Dedifferentiated amniotic fluid mesenchymal stem cell (primary cell): ENCODE measurements at regions not wholly inside any gene's neighbourhood (a gene's known extent, or its start where the extent isn't known, plus 50 kb on each side); places are given as distances from the start of the nearest gene placed in this dataset.

ENCODE experiments used
- DNase-seq: peaks from one replicate; pipeline ENCODE4 v3.0.0-alpha.2; 2016; ENCODE audit errors: extremely low spot score

DNA sequence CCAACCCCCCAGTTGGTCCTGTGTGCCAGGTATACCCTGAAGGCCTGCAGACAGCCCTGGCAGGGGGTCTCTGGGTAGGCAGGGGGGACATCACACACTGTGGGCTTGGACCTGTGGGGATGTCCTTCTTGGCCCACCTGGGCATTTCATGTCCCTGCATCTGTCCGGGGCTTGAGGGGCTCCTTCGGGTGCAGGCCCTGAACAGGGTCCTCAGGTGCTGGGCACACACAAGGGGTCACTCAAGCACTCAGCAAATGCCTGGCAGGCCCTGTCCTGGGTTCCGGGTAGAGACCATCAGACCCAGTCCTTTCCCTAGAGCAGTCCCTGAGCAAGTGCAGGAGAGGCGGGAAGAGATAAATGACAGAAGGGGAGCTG is 70.5 kb upstream of the WNT11 start:
- no peak for DNase-seq

DNA sequence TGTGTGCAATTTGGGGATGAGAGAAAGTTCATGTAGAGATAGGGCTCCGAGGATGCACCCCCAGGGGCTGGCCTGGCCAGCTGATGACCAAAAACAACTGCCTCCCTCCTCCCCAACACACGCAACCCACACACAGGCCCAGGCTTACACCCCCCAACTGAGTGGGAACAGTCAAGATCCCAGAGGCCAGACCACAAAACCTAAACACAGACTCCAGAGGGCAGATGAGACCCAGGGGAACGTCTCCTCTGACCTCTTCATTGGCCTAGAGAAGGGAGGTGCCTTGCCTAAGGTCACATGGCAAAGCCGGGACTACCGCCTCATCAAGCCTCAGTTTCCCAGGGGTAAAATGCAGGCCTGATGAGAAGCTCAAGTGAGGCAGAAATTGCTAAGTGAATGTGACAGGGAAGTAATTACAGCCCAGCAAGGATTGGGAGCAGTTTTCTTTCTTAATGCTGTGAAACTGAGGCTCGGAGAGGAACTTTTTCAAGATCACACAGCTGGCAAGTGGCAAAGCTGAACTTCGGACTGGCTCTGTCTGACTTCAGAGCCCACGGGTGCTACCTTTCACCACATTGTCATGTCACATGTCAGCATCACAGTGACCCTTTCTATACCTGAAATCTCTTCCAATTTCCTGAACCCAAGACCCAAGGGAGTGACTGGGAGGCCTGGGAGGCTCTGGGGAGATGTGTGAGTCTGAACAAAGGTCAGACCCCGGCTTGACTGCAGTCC is 69.9 kb upstream of the WNT11 start:
- DNase-seq: no peak

DNA sequence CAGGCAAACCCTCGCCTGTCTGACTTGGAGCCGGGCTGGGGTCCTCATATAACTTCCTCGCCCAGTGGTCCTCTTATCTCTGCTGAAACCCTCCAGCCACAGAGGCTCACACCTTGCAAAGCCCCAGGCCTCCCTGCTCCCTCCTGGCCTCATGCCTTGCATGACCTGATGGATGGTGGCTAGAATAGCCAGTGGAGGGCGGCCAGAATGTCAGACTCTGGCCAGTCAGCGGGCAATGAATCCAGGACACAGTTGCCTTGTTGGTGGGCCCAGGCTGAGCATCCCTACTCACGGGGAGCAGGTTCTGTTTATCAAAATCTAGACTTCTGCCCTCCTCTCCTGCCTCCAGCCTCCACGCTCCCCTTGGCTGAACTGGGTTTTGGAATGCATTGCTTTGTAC is 69.1 kb upstream of the WNT11 start:
- DNase-seq: no peak

DNA sequence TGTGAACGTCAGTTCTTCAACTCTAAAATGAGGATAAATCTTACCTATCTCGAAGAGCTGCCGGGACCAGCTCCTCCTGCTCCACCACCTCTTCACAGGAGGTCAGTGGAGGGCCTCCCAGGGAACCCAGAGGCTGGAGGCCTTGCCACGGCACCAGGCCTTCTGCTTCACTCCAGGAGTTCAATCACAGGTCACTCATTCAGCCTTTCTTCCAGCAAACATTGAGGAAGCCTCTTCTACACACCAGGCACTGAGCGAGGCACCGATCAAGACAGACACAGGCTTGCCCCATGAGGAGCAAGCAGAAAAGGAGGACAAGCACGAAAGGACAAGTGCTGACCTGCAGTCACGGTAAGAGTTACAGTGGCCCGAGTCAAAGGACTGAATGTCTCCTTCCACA is 64.8 kb upstream of the WNT11 start:
- DNase-seq: no peak

GRCh38 chr11:76270389-76270788 is 64.1 kb upstream of the WNT11 start:
- no peak for DNase-seq

DNA sequence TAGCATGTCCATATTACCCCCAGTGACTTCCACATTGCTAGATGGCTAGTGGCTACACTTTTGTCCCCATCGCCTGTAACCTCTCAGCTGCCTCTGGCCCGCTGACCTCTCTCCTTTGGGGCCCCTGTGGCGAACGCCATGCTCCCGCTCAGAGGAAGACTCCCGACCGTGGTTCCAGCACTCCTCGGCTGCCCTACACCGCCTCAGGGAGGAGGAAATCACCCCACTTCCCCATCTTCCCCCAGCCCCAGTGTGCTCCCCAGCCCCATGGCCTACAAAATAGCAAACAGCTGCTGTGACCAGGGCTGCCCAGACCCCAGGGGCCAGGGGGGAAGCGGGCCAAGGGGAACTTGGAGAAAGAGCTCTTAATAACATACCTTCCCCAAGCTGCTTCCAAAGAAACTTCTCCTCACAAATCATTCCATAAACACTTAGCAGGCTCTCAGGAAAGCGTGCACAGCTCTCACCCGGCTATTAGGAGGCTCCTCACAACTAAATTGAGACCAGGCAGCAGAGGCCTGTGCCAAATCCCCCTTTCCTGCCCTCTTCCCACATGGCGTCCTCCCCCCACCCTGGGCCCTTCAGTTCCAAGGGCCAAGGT is 63.5 kb upstream of the WNT11 start:
- DNase-seq: no peak

DNA sequence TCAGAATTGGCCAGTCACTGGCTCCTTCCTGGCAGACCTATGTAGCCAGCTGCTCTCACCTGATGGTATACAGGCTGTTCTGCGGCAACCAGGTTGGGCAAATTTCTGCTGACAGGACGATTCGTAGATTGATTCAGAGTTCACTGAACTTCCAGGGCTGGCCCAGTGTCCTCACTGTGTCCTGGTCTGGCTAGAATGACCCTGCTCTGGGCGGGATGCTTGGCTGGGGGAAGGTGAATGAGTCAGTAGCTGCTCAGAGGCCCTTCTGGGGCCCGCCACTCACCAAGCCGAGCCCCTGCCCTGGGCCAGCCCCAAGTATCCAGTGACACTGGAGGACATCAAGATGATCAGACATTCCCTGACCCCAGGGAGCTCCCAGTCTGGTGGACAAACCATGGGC is 62.9 kb upstream of the WNT11 start:
- DNase-seq: no peak

DNA sequence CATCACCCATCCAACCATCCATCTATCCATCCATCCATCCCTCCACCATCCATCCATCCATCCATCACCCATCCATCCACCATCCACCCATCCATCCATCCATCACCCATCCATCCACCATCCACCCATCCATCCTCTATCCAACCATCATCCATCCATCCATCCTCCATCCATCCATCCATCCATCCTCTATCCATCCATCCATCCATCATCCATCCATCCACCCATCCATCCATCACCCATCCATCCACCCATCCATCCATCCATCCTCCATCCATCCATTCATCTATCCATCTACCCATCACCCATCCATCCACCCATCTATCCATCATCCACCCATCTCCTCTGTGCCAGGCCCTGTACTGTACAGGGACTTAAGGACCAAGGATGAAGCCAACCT is 62.2 kb upstream of the WNT11 start:
- no peak for DNase-seq

DNA sequence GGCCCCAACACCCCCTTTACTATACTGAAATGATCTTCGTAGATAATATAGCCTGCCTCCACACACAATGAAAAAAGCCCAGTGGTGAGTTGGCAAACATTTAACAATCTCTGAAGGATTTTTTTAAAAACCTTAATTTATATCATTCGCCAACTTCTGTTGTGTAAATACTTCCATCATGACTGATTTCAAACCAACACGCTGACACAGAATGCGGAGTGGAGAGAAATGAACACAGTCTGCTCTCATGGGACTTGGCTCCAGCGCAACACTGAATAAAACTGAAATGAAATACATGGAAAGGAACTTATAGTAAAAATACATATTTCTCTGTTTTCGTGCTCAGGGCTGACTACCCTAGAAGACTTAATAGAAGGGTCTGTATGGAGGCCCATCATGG is 61.3 kb upstream of the WNT11 start:
- DNase-seq: peak; percentile 28

DNA sequence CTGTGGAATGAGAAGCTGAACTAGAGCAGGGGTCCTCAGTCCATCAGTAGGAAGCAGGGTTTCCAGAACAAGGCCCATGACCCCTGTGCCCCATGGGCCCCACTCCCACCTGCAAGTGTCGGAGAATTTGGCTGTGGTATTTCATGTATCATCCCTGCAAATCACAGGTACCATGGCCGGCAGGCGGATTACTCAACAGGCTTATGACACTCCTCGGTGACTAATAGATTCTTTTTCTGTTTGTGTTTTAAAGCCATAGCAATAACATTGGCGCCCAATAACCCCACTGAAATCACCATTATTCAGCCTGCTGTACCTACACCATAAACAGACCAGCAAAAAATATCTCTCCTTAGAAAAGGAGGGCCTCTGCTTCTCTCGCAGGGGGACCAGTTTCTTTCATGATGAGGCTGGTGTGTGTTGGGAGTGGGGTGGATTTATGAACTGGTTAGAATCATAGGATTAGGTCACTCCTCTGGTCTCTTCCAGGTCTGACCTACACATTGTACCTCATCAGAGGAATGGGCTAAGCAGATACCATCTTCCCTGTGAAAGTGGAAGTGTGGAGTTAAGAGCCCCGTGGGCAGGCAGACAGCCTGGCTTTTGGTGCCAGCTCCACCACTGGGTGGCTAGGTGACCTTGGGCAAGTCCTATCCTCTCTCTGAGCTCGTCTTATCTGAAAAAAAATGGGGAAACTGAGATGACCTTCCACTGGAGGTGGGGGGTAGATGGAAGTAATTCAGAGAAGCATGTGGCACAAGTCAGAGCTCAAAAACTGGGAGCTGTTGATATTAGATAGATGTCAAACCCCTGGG is 60.2 kb upstream of the WNT11 start:
- peak; percentile 23 for DNase-seq

- DNase-seq: no peak
Measured at GRCh38 chr11:76265771-76266241, 59.5 kb upstream of the WNT11 start.

DNA sequence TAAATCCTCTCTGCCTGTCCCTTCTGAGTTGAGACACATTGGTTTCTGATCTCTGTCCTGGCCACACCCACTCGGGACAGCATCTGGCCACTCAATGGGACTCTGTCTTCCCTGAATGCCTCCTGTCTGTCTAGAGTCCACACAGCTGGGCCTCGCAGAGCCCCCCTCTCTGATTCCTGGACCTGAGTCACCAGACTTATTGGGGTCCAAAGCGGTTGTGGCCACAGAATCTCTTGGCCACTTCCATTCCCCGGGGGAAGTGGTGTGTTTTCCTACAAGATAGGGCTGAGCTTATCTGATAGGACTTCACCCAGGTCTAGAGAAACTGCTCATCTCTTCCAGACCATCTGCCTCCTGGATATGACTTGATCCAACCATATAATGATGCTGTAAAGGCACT is 57.4 kb upstream of the WNT11 start:
- DNase-seq: no peak

DNA sequence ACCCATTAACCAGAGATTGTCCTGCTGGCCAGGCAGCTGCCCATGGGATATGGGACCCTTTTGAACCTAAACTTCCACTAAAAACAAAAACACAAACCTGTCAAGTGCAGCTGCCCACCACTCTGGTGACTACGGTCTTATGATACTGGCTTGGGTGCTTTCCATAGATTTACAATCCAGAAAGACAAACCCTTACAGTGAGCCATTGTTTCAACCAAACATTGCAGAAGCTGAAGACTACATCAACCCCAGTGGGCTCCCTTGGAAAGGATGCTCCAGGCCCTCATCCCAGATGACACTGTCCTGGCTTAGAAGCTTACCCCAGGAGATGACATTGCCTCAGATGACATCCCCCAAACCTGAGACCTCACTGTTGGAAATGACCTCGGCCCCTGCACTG is 56.9 kb upstream of the WNT11 start:
- DNase-seq: no peak

DNA sequence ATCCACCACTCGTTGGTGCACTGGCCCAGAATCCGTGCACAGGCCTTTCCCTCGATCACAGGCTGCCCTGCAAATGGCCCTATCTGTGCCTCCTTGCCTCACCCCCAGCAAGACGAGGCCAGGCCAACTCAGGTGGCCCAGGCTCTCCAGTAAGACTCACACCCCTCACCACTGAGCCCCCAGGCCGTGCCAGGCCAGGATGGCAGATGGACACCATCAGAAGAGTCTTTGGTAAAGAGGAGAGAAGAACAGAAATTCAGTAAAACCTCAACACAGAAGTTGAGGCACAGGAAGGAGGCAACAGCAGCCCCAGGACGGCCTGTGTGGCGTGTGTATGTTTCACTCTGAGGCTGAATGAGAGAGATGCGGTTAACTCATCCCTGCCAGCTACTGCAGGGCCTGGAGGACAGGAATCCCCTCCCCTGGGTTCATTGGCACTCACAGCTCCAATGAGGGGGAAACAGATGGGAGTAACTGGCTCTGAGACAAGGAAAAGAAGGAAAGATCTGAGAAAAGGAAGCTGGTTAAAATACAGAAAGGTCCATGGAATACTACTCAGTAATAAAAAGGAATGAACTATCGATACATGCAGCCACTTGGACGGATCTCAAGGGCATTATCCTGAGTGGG is 54.1 kb upstream of the WNT11 start:
- DNase-seq: no peak

GRCh38 chr11:76259299-76259908 is 53.1 kb upstream of the WNT11 start:
- no peak for DNase-seq

GRCh38 chr11:76257074-76257719 is 50.9 kb upstream of the WNT11 start:
- no peak for DNase-seq

DNA sequence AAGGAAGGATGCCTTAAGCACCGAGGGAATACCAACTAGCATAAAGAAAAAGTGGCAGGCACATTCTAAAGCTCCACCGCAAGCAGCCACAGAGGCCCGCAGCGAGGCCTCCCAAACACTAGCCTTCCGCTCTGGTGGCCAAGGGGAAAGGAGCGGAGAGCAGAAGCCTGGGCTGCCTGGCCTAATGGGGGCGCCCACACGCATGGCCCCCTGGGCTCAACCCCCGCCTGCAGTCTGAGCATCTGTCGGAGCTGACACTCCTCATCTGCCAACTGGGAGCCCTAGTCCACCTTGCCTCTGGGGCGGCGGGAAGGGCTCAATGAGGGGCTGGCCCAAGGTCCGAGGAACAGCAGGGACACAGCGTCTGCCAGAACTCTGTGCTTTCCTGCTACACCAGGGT is 50.1 kb upstream of the WNT11 start:
- DNase-seq: no peak
